Neural cell (in vitro differentiated cells): ENCODE measurements at regions not wholly inside any gene's neighbourhood (a gene's known extent, or its start where the extent isn't known, plus 50 kb on each side); places are given as distances from the start of the nearest gene placed in this dataset.

Source experiments
- H2AFZ ChIP-seq: fragments of 200-600, 300-800 bp; sonication (generic), shearing (Covaris generic); 2 replicates; pipeline ENCODE4 v1.6.0; 2014; ENCODE audit warnings: low read depth, mild to moderate bottlenecking, antibody characterized with exemption, low read length, moderate library complexity
- H3F3A ChIP-seq: fragments of 200-600 bp; shearing (Covaris generic); 2 replicates; pipeline ENCODE4 v1.6.1; 2016; ENCODE audit warnings: mild to moderate bottlenecking, moderate library complexity, mixed read lengths, antibody characterized with exemption, low read length; ENCODE audit not compliant: insufficient read depth, poor library complexity, severe bottlenecking
- H3K27ac ChIP-seq: fragments of 200-600, 300-800 bp; sonication (generic), shearing (Covaris generic); 2 replicates; pipeline ENCODE4 v1.5.1; 2014; ENCODE audit warnings: mild to moderate bottlenecking, low read length, moderate library complexity
- H3K27me3 ChIP-seq: fragments of 300-800, 200-600 bp; sonication (generic), shearing (Covaris generic); 2 replicates; pipeline ENCODE4 v1.6.0; 2014; ENCODE audit warnings: mild to moderate bottlenecking, low read depth, low read length, moderate library complexity; ENCODE audit not compliant: insufficient read depth
- H3K36me3 ChIP-seq: fragments of 300-800, 200-600 bp; sonication (generic), shearing (Covaris generic); 2 replicates; pipeline ENCODE4 v1.5.1; 2014; ENCODE audit warnings: mild to moderate bottlenecking, antibody characterized with exemption, low read length, moderate library complexity; ENCODE audit not compliant: insufficient read depth
- H3K4me2 ChIP-seq: fragments of 300-800, 200-600 bp; sonication (generic), shearing (Covaris generic); 2 replicates; pipeline ENCODE4 v1.6.0; 2014; ENCODE audit warnings: mild to moderate bottlenecking, low read length
- H3K4me3 ChIP-seq: fragments of 300-800, 200-600 bp; sonication (generic), shearing (Covaris generic); 2 replicates; pipeline ENCODE4 v1.5.1; 2014; ENCODE audit warnings: mild to moderate bottlenecking, low read length, moderate library complexity
- H3K79me2 ChIP-seq: fragments of 200-600 bp; shearing (Covaris generic); replicated peaks from 2 replicates; pipeline ENCODE4 v1.6.0; 2014; ENCODE audit warnings: mild to moderate bottlenecking, low read length, moderate library complexity; ENCODE audit not compliant: insufficient read depth
- H3K9ac ChIP-seq: fragments of 300-800, 200-600 bp; sonication (generic), shearing (Covaris generic); 2 replicates; pipeline ENCODE4 v1.6.1; 2016; ENCODE audit warnings: mild to moderate bottlenecking, low read length, mixed read lengths
- H3K9me2 ChIP-seq: fragments of 200-600 bp; shearing (Covaris generic); 2 replicates; pipeline ENCODE4 v1.6.1; 2016; ENCODE audit warnings: mild to moderate bottlenecking, low read length, mixed read lengths; ENCODE audit not compliant: insufficient read depth
- H3K9me3 ChIP-seq: fragments of 200-600, 300-800 bp; sonication (generic), shearing (Covaris generic); 2 replicates; pipeline ENCODE4 v1.6.1; 2016; ENCODE audit warnings: mild to moderate bottlenecking, mixed run types, low read length, moderate library complexity, mixed read lengths
- H4K20me1 ChIP-seq: fragments of 200-600 bp; shearing (Covaris generic); 2 replicates; pipeline ENCODE4 v1.6.1; 2016; ENCODE audit warnings: mild to moderate bottlenecking, mixed run types; ENCODE audit not compliant: insufficient read depth
- CTCF ChIP-seq: fragments of 450-650 bp; IDR thresholded peaks from 2 replicates; pipeline ENCODE4 v1.5.1; 2014; ENCODE audit warnings: antibody characterized with exemption, mild to moderate bottlenecking, moderate library complexity; ENCODE audit not compliant: poor library complexity, severe bottlenecking
- EP300 ChIP-seq: fragments of 450-650 bp; conservative IDR thresholded peaks from 2 replicates; pipeline ENCODE4 v1.6.1; 2014; ENCODE audit warnings: antibody characterized with exemption, mild to moderate bottlenecking, moderate library complexity; ENCODE audit not compliant: poor library complexity, severe bottlenecking
- EZH2 ChIP-seq: fragments of 200-600, 300-800 bp; shearing (Covaris generic), sonication (generic); IDR thresholded peaks from 2 replicates; pipeline ENCODE4 v1.6.1; 2014; ENCODE audit warnings: antibody characterized with exemption, low read length, borderline replicate concordance, mild to moderate bottlenecking; ENCODE audit not compliant: insufficient read depth, poor library complexity, severe bottlenecking
- MXI1 ChIP-seq: fragments of 450-650 bp; conservative IDR thresholded peaks from 2 replicates; pipeline ENCODE4 v1.6.1; 2014; ENCODE audit warnings: antibody characterized with exemption, mild to moderate bottlenecking; ENCODE audit not compliant: poor library complexity, severe bottlenecking
- POLR2AphosphoS5 ChIP-seq: IDR thresholded peaks from 2 replicates; pipeline ENCODE4 v1.6.1; 2012
- RAD21 ChIP-seq: fragments of 450-650 bp; conservative IDR thresholded peaks from 2 replicates; pipeline ENCODE4 v1.6.1; 2014; ENCODE audit warnings: antibody characterized with exemption, mild to moderate bottlenecking, moderate library complexity
- REST ChIP-seq: IDR thresholded peaks from 2 replicates; pipeline ENCODE4 v1.6.1; 2012; ENCODE audit warnings: borderline replicate concordance
- SMC3 ChIP-seq: fragments of 450-650 bp; conservative IDR thresholded peaks from 2 replicates; pipeline ENCODE4 v1.6.1; 2014; ENCODE audit warnings: antibody characterized with exemption, mild to moderate bottlenecking, moderate library complexity; ENCODE audit not compliant: poor library complexity
- TAF1 ChIP-seq: IDR thresholded peaks from 2 replicates; pipeline ENCODE4 v1.6.1; 2012; ENCODE audit warnings: low read depth

GRCh38 chr18:29512203-29512602, 1335.3 kb upstream of the CDH2 start:
- no peak for TF ChIP-seq CTCF
- no peak for TF ChIP-seq EZH2
- TF ChIP-seq EP300 = no peak
- no peak for TF ChIP-seq RAD21
- no peak for TF ChIP-seq SMC3
- TF ChIP-seq REST = no peak
- TF ChIP-seq POLR2AphosphoS5 = no peak
- TF ChIP-seq TAF1 = no peak
- no peak for TF ChIP-seq MXI1

DNA sequence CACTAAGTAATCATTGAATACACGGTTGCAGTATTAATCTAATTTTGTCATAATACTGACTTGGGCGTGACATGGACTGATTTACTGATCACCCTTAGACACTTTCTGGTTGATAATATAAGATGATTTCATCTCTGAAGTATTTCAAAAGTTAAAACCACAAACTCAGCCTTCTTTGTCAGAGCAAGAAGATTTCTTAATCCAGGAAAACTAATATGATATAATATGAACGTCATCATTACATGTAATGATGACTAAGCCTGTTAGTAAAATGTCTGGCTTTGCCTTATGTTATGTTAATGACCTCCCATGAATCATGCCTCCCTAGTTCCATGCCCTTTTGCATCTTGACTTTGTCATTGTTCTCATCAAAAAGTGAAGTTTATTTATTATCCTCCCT, 1325.0 kb upstream of the CDH2 start:
- TF ChIP-seq REST = no peak
- no peak for TF ChIP-seq SMC3
- TF ChIP-seq TAF1 = no peak
- TF ChIP-seq CTCF = no peak
- TF ChIP-seq EP300 = no peak
- TF ChIP-seq RAD21 = no peak
- no peak for TF ChIP-seq EZH2
- TF ChIP-seq MXI1 = no peak
- TF ChIP-seq POLR2AphosphoS5 = no peak
- Histone ChIP-seq H3K9ac (no peak overlapping the region), H3K79me2 (no peaks in the 10 kb centered on the region), H3K4me2 (no peak overlapping the region), H3K9me3 (no peaks in the 10 kb centered on the region), H4K20me1 (no peaks in the 10 kb centered on the region), H2AFZ (no peak overlapping the region), H3K9me2 (no peaks in the 10 kb centered on the region), H3K27me3 (no peaks in the 10 kb centered on the region), H3K27ac (no peak overlapping the region), H3F3A (no peaks in the 10 kb centered on the region), H3K4me3 (no peak overlapping the region), H3K36me3 (no peaks in the 10 kb centered on the region)

More at GRCh38 chr18:29512203-29512602, 1335.3 kb upstream of the CDH2 start:
- Histone ChIP-seq H3K4me2 (no peak overlapping the region), H3K9ac (no peak overlapping the region), H2AFZ (no peak overlapping the region), H4K20me1 (no peaks in the 10 kb centered on the region), H3K79me2 (no peaks in the 10 kb centered on the region), H3F3A (no peaks in the 10 kb centered on the region), H3K4me3 (no peak overlapping the region), H3K27me3 (no peaks in the 10 kb centered on the region), H3K9me3 (no peaks in the 10 kb centered on the region), H3K36me3 (no peaks in the 10 kb centered on the region), H3K9me2 (no peaks in the 10 kb centered on the region), H3K27ac (no peak overlapping the region)
